HS-27A (cell line): ENCODE measurements at regions not wholly inside any gene's neighbourhood (a gene's known extent, or its start where the extent isn't known, plus 50 kb on each side); places are given as distances from the start of the nearest gene placed in this dataset.
A peak's percentile ranks its signal among the peaks of the same experiment; 100 is the strongest.

Experiments used
- DNase-seq: peaks from one replicate; pipeline ENCODE4 v3.0.0-alpha.2; 2012; ENCODE audit warnings: low read depth, missing footprints

GRCh38 chr15:62579842-62580241 is 414.8 kb upstream of the C2CD4B start:
- DNase-seq, result no peak

GRCh38 chr15:62582580-62582979 is 417.5 kb upstream of the C2CD4B start:
- no peak for DNase-seq

GRCh38 chr15:62584301-62585235 is 419.5 kb upstream of the C2CD4B start:
- DNase-seq, result no peak

- no peak for DNase-seq
Measured at GRCh38 chr15:62588938-62589670, 424.0 kb upstream of the C2CD4B start.

- no peak for DNase-seq
Measured at GRCh38 chr15:62591842-62592838, 427.1 kb upstream of the C2CD4B start.

GRCh38 chr15:62592920-62593319 is 427.8 kb upstream of the C2CD4B start:
- no peak for DNase-seq

GRCh38 chr15:62593681-62594399 is 428.8 kb upstream of the C2CD4B start:
- DNase-seq, result no peak

GRCh38 chr15:62598217-62598616 is 433.1 kb upstream of the C2CD4B start:
- DNase-seq, result no peak

GRCh38 chr15:62599791-62600777 is 435.0 kb upstream of the C2CD4B start:
- DNase-seq, result no peak

- DNase-seq, result no peak
Measured at GRCh38 chr15:62601777-62602545, 436.9 kb upstream of the C2CD4B start.

GRCh38 chr15:62603742-62604141 is 438.7 kb upstream of the C2CD4B start:
- no peak for DNase-seq

GRCh38 chr15:62605282-62605681 is 437.3 kb upstream of the TPM1 start:
- DNase-seq, result no peak

- peak; percentile 99 for DNase-seq
Measured at GRCh38 chr15:62606376-62607113, 436.0 kb upstream of the TPM1 start.

GRCh38 chr15:62607114-62607462 is 435.5 kb upstream of the TPM1 start:
- DNase-seq, result no peak

- no peak for DNase-seq
Measured at GRCh38 chr15:62607643-62608042, 434.9 kb upstream of the TPM1 start.

GRCh38 chr15:62608369-62608768 is 434.2 kb upstream of the TPM1 start:
- no peak for DNase-seq

GRCh38 chr15:62610265-62610869 is 432.2 kb upstream of the TPM1 start:
- DNase-seq, result no peak

- DNase-seq, result no peak
Measured at GRCh38 chr15:62611002-62611401, 431.5 kb upstream of the TPM1 start.
